GM21723 (cell line): ENCODE measurements at regions not wholly inside any gene's neighbourhood (a gene's known extent, or its start where the extent isn't known, plus 50 kb on each side); places are given as distances from the start of the nearest gene placed in this dataset.

ENCODE experiments used
- ATAC-seq: cut with Tn5 transposase; IDR thresholded peaks from one replicate; pipeline ENCODE4 v1.9.1; 2021; ENCODE audit warnings: mild to moderate bottlenecking, moderate library complexity; ENCODE audit not compliant: unreplicated experiment

DNA sequence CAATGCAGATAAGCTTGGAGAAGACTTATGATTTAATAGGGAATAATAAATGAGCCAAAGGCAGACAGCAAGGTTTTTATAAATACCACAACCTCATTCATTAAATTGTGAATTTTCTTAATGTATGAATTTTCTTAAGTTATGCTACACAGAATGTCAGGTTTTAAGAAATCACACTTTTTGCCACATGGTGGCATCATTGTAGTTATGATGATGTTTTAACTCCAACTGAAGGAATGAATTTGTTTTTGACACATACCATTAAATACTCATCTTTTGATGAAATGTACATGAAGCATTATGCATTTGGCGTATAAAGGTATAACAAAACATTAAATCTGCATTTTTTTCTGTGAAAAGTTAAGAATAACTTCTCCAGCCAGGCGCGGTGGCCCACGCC, 524.1 kb upstream of the FBXO33 start:
- no peak for ATAC-seq

- no peak for ATAC-seq
These were observed 516.0 kb upstream of the FBXO33 start for GRCh38 chr14:39948235-39948634.

GRCh38 chr14:39946807-39947206, 514.6 kb upstream of the FBXO33 start:
- ATAC-seq = no peak

DNA sequence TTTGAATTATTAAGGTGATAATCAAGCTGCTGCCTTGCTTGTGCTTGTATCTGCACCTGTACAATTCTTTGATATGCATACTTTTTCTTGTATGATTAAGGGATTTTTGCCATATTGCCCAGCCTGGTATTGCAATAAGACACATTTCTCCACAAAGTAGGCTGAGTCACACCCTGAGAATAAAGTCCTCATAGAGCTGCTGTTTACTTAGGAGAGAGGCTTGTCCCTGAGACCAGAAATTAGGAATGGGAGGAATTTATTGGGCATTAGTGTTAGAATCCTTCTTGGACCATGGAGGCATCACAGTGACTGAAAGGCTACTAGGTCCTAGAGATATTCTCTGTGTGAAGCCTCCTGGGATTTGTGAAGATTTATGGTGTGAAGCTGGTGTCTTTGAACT, 506.8 kb upstream of the FBXO33 start:
- no peak for ATAC-seq

GRCh38 chr14:39912192-39913100, 480.2 kb upstream of the FBXO33 start:
- peak; percentile 71 for ATAC-seq

DNA sequence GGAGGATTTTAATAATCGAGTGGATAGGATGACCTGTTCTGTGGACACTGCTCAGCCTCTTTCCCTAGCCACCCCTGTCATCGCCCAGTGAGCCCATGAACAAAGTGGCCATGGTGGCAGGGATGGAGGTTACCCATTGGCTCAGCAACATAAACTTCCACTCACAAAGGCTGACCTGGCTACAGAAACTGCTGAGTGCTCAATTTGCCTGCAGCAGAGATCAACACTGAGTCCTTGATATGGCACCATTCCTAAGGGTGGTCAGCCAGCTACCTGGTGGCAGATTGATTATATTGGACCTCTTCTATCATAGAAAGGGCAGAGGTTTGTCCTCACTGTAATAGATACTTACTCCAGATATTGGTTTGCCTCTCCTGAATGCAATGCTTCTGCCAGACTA, 465.4 kb upstream of the FBXO33 start:
- ATAC-seq = no peak

GRCh38 chr14:39890026-39890425, 457.8 kb upstream of the FBXO33 start:
- ATAC-seq = no peak

DNA sequence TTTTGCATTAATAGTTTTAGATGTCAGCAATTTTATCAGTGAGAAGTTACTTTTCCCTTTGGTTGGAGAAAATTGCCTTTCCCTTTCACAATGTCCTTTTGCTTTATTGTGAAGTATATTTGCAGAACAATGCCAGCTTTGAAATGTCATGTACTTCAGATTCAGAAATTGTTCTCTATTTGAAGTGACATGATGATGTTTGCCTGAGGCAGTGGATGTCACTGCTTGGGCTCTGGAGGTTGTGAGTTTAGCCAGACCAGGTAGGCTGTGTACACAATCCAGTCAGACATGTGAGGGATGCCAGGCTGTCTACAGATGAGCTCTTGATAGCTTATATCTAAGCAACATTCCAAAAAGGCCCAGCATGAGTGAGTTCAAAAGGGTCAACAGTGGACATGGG, 451.9 kb upstream of the FBXO33 start:
- ATAC-seq = no peak

GRCh38 chr14:39880965-39881364, 448.7 kb upstream of the FBXO33 start:
- ATAC-seq = no peak

GRCh38 chr14:39880106-39880695, 448.0 kb upstream of the FBXO33 start:
- no peak for ATAC-seq

- no peak for ATAC-seq
These were observed 445.5 kb upstream of the FBXO33 start for GRCh38 chr14:39877577-39878190.

DNA sequence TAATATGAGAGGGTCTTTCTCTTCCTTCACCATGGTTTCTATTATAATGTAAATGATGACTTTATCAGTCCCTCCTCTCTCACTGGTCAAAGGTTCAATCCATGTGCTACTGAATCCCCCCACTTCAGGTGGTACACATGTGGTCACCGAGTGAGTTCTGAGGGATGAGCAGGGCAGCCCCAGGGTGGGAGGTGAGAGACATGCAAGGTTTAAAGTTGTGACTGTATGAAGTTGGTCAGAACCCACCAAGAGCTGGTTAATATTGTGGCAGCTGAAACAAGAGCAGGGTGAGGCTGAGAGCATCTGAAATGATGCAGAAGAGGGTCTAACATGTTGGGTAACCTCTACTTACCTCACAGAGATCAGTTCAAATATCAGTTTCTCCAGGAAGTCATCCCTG, 444.7 kb upstream of the FBXO33 start:
- ATAC-seq = no peak

DNA sequence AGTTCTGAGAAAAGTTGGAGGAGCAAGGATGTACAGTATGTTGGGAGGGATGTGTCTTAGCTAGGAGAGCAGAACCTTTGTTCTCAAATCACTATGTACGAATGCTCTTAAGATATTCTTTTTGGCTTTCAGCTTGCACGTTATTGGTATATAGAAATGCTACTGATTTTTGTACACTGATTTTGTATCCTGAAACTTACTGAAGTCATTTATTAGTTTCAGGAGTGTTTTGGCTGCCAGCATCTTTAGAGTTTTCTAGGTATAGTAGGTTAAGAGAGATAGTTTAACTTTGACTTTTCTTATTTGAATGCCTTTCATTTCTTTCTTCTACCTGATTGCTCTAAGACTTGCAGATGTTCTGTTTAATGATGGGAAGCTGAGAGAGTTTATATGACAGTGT, 442.8 kb upstream of the FBXO33 start:
- ATAC-seq = no peak

DNA sequence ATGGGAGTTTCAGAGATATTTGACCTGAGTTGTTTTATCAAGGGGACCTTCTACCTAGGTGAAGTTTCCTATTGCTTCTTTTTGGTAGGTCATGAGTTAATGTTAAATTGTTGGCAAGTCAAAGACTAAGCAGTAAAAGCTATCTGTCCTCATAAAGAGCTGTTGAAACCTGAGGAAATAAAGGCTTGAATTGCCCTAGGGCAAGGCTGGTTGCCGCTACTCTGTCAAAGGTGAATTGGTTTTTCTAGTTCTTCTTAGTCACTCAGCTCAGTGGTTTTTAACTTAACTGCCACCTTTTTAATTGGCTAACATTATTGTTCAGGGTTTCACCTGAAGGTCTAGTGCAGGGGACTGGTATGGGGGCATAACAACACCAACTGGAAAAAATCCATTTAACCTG, 441.6 kb upstream of the FBXO33 start:
- ATAC-seq = no peak

- ATAC-seq = no peak
These were observed 436.7 kb upstream of the FBXO33 start for GRCh38 chr14:39868949-39869348.

DNA sequence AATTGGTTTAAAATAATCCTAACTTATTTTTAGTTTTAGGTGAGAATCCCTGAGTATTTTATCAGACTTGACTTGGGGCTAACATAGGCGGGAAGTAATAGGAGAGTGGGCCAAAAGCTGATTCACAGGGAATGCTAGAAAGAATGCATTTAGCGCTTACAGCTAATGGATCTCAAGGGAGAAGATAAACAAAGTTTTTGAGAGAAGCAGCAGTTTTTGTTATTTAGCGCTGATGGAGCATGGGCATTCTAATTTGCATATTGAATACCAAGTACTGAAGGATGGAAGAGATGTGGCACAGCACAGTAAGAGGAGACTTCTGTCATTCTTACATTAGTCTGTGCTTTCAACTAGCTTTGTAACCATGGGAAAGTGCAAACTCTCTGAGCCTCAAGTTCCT, 436.0 kb upstream of the FBXO33 start:
- no peak for ATAC-seq

- no peak for ATAC-seq
These were observed 431.2 kb upstream of the FBXO33 start for GRCh38 chr14:39863441-39863840.

DNA sequence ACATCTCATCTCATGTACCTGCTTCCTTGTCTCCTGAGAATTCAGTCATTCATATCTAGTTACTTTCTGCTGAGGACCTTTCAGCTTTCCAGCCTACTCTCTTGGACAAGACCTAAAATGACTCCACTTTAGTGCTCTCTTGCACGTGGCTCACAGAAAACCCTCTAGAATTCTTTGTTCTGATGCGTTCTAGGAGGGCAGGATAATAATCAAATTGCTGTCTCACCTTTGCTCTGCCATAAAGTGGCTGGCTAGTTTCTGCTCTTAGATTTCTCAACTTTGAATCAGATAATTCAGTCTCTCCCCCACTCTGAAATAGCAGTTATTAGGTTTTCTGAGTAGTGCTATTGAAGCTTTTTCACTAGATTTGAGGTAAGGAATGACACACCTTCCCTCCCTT, 429.5 kb upstream of the FBXO33 start:
- ATAC-seq = no peak

- no peak for ATAC-seq
These were observed 429.0 kb upstream of the FBXO33 start for GRCh38 chr14:39861229-39861600.

- no peak for ATAC-seq
These were observed 428.5 kb upstream of the FBXO33 start for GRCh38 chr14:39860596-39861228.

DNA sequence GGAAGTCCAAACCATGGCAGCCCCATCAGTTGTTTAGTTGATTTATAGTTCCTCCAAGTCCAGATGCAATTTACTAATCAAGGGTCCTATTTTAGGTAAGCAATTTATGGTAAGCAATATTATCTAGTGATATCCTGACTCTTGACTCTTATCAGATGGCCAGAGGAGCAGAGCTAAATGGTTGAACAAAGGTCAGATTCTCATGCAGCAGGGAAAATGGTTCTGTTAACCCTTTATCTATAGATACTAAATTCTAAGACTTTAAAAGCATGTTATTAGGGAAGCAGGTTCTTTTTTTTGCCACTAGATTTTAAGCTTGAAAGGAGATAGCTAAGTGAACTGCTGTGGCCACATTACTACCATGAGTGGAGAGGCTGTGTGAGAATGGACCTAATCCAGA, 427.1 kb upstream of the FBXO33 start:
- no peak for ATAC-seq
